Germinal center (tissue), 1 donor: ENCODE measurements at regions not wholly inside any gene's neighbourhood (a gene's known extent, or its start where the extent isn't known, plus 50 kb on each side); places are given as distances from the start of the nearest gene placed in this dataset.
"Not testable (repeated sequence)": the region's sequence is repeated elsewhere in the genome, so short reads cannot be mapped to it uniquely, and the experiment has no call there.

Experiments used
- DNase-seq: peaks from one replicate; pipeline ENCODE4 v3.0.0; 2012; ENCODE audit warnings: mixed read lengths, low spot score

DNA sequence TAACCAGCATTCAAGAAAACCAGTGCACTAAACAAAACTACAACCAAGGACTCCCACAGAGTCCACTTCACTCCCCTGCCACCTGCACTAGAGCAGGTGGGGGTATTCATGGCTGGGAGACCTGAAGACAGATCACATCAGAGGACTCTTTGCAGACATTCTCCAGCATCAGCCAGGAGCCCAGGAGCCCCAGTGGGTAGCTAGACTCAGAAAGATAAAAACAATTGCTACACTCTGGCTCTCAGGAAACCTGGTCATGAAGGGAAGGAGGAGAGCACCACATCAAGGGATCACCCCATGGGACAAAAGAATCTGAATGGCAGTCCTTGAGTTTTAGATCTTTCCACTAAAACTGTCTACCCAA is 472.1 kb downstream of the PLPP3 start:
- no peak for DNase-seq

DNA sequence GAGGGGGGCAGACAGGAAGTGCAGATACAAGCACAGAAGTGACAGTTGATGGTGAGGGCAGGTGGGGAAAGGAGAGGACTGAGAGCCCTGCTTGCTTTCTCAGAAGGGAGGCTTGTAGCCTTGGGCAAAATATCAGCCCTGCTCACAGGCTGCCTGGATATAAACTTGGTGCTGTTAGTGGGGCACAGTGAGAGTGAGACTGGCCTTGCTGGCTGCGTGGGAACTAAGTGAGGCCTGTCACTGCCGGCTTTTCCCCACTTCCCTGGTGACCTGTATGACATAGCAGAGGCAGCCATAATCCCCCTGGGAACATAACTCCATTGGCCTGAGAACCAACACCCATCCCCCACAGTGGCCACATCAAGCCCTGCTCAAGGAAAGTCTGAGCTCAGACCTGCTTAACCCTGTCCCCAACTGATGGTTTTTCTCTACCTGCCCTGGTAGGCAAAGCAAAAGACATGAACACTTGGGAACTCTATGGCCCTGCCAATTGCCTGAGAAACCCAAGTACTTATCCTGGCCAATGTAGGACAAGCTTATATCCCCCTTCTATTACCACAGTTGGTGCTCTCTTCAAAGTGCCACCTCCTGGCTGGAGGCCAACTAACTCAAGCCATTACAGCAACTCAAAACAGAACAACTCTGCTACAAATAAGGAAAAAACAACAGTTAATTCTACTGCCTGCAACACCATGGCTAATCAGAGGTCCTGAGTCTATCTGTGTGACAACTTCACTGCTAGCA is 472.7 kb downstream of the PLPP3 start:
- DNase-seq = no peak

DNA sequence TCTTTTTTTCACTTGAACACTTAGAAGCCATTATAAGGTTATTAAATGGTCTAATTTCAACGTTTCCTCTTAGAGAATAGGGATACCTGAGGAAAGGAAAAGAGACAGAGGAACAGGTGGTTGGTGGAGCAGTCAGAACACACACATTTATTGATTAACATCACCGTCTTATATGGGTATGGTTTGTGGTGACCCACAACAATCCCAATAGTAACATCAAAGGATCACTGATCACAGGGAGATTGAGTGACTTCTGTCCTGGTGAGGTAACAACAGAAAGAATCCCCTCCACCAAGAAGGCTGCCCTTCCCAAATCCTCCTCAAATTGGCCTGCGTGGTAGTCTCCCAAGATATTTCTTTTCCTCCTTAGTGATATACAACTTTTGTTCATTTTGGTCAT is 474.0 kb downstream of the PLPP3 start:
- no peak for DNase-seq

DNA sequence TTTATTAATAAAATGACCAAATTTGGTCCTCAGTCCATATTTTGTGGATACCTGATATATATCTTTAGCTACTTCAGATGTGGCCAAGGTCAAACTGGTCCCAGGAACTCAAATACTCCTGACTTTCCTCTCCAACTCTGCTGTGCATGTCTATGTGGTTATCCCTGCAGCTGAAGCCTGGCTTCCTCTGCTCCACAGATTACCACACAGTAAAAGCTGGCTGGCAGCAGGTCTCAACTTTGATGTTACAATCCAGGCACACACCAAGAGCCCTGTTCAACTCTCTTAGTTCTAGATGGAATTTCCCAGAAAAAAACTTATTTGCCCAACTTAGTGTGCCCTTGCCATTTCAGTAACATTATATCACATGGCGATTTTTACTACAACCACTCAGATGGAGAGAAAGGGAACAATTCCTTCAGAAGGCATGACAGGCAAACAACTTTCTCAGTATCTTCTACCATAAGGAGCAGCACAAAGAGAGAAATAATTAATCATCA is 479.5 kb downstream of the PLPP3 start:
- no peak for DNase-seq

DNA sequence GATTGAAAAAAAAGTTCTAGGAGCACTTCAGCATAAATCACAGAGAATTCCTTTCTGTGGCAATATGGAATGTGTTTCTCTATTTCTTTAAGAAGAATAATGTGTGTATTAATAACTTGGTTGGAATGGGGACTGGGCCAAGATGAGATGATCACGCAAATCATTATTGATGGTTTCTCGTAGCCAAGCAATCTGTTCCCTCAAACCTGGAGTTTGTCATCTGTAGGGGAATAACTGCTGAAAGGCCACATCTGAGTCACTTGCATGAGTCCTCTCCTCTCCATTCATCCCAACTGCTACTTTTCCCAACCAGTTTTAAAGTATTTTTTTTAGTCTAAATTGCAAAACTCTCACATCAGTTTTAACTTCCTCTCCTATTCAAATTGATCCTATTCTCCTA is 480.4 kb downstream of the PLPP3 start:
- DNase-seq = no peak

GRCh38 chr1:56097713-56098112 is 481.6 kb downstream of the PLPP3 start:
- no peak for DNase-seq

- no peak for DNase-seq
Observed at GRCh38 chr1:56095696-56096665, 483.4 kb downstream of the PLPP3 start.

GRCh38 chr1:56094168-56094567 is 485.2 kb downstream of the PLPP3 start:
- no peak for DNase-seq

- DNase-seq = no peak
Observed at GRCh38 chr1:56092684-56093570, 486.4 kb downstream of the PLPP3 start.

DNA sequence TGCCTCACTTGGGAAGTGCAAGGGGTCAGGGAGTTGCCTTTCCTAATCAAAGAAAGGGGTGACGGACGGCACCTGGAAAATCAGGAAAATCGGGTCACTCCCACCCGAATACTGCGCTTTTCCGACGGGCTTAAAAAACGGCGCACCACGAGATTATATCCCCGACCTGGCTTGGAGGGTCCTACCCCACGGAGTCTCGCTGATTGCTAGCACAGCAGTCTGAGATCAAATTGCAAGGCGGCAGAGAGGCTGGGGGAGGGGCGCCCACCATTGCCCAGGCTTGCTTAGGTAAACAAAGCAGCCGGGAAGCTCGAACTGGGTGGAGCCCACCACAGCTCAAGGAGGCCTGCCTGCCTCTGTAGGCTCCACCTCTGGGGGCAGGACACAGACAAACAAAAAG is 489.5 kb downstream of the PLPP3 start:
- DNase-seq = not testable (repeated sequence)

DNA sequence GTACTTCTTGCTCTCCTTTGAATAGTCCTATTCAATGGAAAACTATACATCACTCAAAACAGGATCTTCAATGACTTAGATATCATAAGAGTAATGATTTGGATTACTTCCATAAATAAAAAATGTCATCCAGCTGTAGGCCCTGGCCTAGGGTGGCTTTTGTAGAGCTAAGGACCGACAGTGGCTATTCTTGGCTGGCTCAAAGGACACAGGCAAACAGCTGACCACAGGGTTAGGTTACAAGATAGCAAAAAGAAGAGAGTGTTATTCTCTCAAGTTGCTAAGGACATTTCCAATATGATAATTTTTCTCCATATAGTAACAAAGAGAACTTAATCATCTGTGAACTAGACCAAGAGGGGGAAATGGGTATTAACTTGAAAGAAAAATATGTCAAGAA is 495.1 kb downstream of the PLPP3 start:
- no peak for DNase-seq

- no peak for DNase-seq
Observed at GRCh38 chr1:56081736-56082135, 497.6 kb downstream of the PLPP3 start.

- no peak for DNase-seq
Observed at GRCh38 chr1:56081173-56081572, 498.2 kb downstream of the PLPP3 start.

- no peak for DNase-seq
Observed at GRCh38 chr1:56080123-56080522, 499.2 kb downstream of the PLPP3 start.

GRCh38 chr1:56079391-56079790 is 500.0 kb downstream of the PLPP3 start:
- DNase-seq = no peak

GRCh38 chr1:56077206-56077605 is 502.2 kb downstream of the PLPP3 start:
- no peak for DNase-seq

GRCh38 chr1:56074007-56074651 is 505.2 kb downstream of the PLPP3 start:
- DNase-seq = no peak

- DNase-seq = no peak
Observed at GRCh38 chr1:56073614-56074006, 505.8 kb downstream of the PLPP3 start.

DNA sequence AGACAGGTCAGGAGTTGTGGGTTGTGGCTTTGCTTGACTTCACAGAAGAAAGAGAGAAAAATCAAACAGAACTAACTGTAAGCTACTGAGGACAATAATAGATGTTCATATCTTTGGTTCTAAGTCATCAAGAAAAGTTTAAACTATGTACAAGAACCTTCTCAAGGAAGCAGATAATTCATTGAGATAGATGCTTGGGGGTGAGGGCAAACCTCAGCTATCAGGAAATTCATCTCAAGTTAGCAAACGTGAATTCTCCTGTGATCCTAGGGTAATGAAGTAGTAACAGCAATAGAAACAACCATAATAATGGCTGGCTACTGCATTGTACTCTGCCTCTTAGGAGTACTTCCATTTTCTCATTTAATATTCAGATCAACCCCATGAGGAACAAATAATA is 506.2 kb downstream of the PLPP3 start:
- no peak for DNase-seq

DNA sequence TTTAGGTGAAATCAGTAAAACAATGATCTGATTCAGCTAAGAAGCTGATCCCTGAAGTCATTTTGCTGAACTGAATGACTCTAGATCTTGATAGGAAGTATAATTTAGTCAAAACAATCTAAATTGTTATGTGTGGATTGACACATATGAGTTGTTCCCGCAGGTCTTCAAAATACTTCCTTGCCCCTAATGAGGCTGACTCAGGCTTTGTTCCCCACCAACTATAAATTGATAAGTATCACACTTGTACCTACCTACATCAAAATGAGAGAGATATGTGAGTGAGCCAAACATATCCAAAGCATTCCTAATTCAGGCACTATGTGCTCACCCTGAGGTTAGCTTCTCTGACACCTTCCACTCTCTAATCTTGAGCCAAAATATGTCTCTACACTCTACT is 507.1 kb downstream of the PLPP3 start:
- DNase-seq = no peak

DNA sequence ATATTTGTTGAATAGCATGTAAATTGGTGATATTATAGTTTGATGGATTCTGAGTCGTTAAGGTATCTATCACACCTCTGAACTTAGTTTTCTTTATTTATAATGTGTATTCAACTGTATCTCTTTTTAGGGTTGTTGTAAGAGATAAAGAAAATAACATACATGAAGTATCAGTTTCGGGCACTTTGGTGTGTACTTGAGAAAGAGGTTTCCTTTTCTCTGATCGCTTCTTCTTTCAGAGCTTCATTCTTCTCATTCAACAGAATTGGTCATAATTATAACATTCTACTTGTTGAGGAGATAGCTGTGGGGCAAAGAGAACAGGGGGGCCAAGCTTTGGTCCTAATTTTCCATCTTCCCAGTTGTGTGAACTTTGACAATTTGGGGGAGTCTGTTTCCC is 508.0 kb downstream of the PLPP3 start:
- DNase-seq = no peak

- no peak for DNase-seq
Observed at GRCh38 chr1:56070601-56071000, 508.8 kb downstream of the PLPP3 start.
